Right renal cortex interstitium (tissue), 3 donors: ENCODE measurements at regions not wholly inside any gene's neighbourhood (a gene's known extent, or its start where the extent isn't known, plus 50 kb on each side); places are given as distances from the start of the nearest gene placed in this dataset.
"Not testable (repeated sequence)": the region's sequence is repeated elsewhere in the genome, so short reads cannot be mapped to it uniquely, and the experiment has no call there.

Experiments used
- DNase-seq, 3 donors: peaks; one replicate each; pipeline ENCODE4 v3.0.0-alpha.2; 2013; ENCODE audit warnings: low read depth in 3 of 3, low spot score in 2 of 3

DNA sequence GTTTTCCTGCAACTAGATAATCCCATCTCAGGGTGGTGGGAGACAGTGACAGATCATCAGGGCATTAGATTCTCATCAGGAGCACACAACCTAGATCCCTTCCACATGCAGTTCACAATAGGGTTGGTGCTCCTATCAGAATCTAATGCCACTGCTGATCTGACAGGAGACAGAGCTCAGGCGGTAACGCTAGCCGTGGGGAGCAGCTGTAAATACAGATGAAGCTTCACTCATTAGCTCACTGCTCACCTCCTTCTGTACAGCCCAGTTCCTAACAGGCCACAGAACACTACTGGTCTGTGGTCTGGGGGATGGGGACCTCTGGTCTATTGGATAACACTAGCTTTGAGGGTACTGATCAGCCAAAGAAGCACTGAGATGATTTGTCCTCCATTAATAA lies 66.6 kb upstream of the ZNF195 start:
- DNase-seq, result not testable (repeated sequence)

DNA sequence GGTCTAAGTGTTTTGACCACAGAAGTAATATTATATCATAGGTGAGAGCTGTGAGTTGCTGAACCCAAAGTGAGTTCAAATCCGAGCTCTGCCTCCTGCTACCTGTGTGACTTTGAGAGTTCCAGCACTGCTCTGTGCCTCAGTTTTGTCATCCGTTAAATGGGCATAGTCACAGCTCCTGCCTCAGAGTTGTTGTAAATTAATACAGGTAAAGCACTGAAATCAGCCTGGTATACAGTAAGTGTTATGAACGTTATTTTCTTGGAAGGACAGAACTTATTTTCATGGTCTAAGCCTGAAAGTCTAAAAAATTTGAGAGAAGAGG lies 65.4 kb upstream of the ZNF195 start:
- not testable (repeated sequence) for DNase-seq

DNA sequence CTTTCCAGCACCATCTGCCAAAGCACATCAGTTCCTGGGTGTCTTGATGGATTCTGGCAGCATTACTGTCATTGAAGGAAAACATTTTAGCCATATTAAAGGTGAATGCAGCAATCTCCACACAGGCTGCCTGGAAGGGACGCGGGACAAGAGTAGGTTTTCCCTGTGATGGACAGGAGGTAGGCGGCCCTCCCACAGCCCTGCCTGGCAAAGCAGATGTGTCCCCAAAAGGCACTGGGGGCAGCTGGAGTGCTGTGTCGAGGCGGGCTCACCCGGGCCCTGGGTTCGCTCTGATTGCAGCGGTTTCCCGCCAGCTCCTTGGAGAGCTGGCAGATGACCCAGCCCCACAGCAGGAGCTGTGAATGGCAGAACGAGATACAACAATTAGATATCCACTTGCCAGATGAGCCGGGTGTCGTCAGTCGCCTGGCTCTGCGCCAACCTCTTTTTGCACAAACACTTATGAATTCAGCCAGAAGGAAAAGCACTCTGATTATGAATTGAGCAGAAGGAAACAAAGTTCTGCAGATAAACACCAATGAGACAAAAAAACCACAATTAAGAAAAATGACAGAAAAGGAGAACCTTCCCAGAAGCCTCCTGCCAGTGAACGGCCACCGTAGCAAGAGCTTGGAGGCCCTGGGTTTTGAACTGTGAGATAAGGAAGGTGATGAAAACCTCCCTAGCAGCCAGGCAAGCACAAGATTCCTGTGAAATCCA lies 64.9 kb upstream of the ZNF195 start:
- not testable (repeated sequence) for DNase-seq

DNA sequence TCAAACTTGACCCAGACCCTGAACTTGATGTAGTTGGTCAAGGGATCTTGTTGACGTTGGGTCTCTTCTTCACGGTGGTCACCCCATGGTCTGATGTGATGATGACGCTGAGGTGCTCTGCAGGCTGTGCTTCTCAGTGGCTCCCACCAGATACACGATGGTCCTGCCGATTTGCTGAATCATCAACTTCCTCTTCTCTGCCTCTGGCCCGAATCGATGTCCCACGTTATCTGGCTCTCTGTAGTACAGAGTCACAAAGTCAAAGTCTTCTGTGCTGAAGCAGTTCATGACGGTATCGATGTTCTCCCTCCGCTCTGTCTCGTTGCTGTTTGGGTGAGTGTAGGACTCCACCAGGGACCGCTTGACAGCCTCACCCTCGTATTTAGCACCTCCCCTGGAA lies 58.5 kb upstream of the ZNF195 start:
- not testable (repeated sequence) for DNase-seq

DNA sequence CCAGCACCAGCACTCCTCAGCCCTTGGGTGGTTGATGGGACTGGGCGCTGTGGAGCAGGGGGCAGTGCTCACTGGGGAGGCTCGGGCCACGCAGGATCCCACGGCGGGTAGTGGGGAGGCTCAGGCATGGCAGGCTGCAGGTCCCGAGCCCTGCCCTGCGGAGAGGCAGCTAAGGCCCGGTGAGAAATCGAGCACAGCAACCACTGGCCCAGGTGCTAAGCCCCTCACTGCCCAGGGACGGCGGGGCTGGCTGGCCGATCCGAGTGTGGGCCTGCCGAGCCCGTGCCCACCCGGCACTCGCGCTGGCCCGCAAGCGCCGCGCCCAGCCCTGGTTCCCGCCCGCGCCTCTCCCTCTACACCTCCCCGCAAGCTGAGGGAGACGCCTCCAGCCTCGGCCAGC lies 56.0 kb upstream of the ZNF195 start:
- no peak for DNase-seq

DNA sequence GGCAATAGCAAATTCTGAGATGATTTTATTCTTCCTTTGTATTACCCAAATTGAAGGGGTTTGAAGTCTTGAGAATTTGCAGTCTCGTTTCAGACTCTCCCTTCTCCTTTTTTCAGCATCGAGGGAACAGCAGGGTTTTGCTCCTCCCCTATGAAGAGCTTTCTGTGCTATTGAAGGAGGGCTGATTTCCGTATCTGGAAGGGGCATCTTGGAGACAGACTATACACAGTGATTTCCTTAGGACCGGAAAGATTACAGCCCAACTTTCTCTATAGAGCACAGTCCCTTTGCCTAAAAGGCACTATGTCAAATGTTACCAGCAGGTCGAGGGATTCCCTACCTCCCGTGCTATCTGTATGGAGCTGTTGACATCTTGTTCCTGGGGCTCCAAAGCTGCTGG lies 50.2 kb upstream of the ZNF195 start:
- DNase-seq, result not testable (repeated sequence)
